SK-N-SH (cell line): ENCODE measurements at regions not wholly inside any gene's neighbourhood (a gene's known extent, or its start where the extent isn't known, plus 50 kb on each side); places are given as distances from the start of the nearest gene placed in this dataset.

ENCODE experiments used
- CTCF ChIA-PET: fragments of 300-600, 350-600 bp; formaldehyde crosslinking; extraction: SDS; loops from one replicate; lab custom pipeline; 2021; lab: Yijun Ruan, JAX
- POLR2A ChIA-PET: fragments of 350-600 bp; sonication (Branson Sonifier 250); formaldehyde crosslinking; extraction: SDS; loops from one replicate; lab custom pipeline; 2020; ENCODE audit warnings: antibody characterized with exemption, inconsistent platforms; lab: Yijun Ruan, JAX
- DNase-seq: peaks from one replicate; pipeline ENCODE4 v3.0.0; 2012
- H2AFZ ChIP-seq: fragments of 200-600 bp; sonication (generic); 2 replicates; pipeline ENCODE4 v1.8.1; 2016; ENCODE audit warnings: antibody characterized with exemption, mild to moderate bottlenecking, low read depth
- H3F3A ChIP-seq: fragments of 200-600 bp; sonication (generic); replicated peaks from 2 replicates; pipeline ENCODE3; 2016; ENCODE audit warnings: antibody characterized with exemption, mild to moderate bottlenecking; ENCODE audit not compliant: insufficient read depth
- H3K27ac ChIP-seq, 2 experiments: fragments of 200-500 bp in 1 of 2; fragments of 200-600 bp in 1 of 2; sonication (Bioruptor generic) in 1 of 2; sonication (generic), shearing (Covaris generic) in 1 of 2; 2 replicates each; pipeline versions ENCODE4 v1.5.1 to v1.6.1; 2014 to 2016; ENCODE audit warnings: low read depth in 2 of 2, inconsistent platforms in 1 of 2, low read length in 1 of 2, mild to moderate bottlenecking in 1 of 2, mixed read lengths in 1 of 2
- H3K27me3 ChIP-seq: fragments of 200-600 bp; sonication (generic), shearing (Covaris generic); 2 replicates; pipeline ENCODE4 v1.6.1; 2016; ENCODE audit warnings: mixed run types; ENCODE audit not compliant: insufficient read depth
- H3K36me3 ChIP-seq, 2 experiments: fragments of 200-500 bp in 1 of 2; fragments of 200-600 bp in 1 of 2; sonication (Bioruptor generic) in 1 of 2; sonication (generic) in 1 of 2; replicated peaks in 1 of 2; 2 replicates each; pipeline versions ENCODE3 to v1.5.1; 2014 to 2016; ENCODE audit warnings: low read length in 1 of 2, mild to moderate bottlenecking in 1 of 2; ENCODE audit not compliant: insufficient read depth in 2 of 2, control insufficient read depth in 1 of 2
- H3K4me1 ChIP-seq, 2 experiments: fragments of 200-500 bp in 1 of 2; fragments of 200-600 bp in 1 of 2; sonication (Bioruptor generic) in 1 of 2; sonication (generic), shearing (Covaris generic) in 1 of 2; 2 replicates each; pipeline versions ENCODE4 v1.5.1 to v1.6.1; 2014 to 2016; ENCODE audit warnings: low read depth in 1 of 2, low read length in 1 of 2, mixed run types in 1 of 2; ENCODE audit not compliant: insufficient read depth in 2 of 2, control insufficient read depth in 1 of 2
- H3K4me2 ChIP-seq: fragments of 200-600 bp; sonication (generic), shearing (Covaris generic); 2 replicates; pipeline ENCODE4 v1.6.1; 2017; ENCODE audit warnings: mixed run types
- H3K4me3 ChIP-seq, 2 experiments: fragments of 200-500 bp in 1 of 2; fragments of 200-600 bp in 1 of 2; sonication (Bioruptor generic) in 1 of 2; sonication (generic), shearing (Covaris generic) in 1 of 2; 2 replicates each; pipeline versions ENCODE4 v1.5.1 to v1.8.1; 2014 to 2016; ENCODE audit warnings: low read depth in 2 of 2, inconsistent platforms in 1 of 2, low read length in 1 of 2, mild to moderate bottlenecking in 1 of 2, mixed read lengths in 1 of 2, moderate library complexity in 1 of 2
- H3K79me2 ChIP-seq: fragments of 200-600 bp; sonication (generic); 2 replicates; pipeline ENCODE4 v1.8.1; 2017; ENCODE audit warnings: mild to moderate bottlenecking; ENCODE audit not compliant: insufficient read depth
- H3K9ac ChIP-seq: fragments of 200-600 bp; sonication (generic); 2 replicates; pipeline ENCODE4 v1.6.1; 2017; ENCODE audit warnings: mixed run types
- H3K9me2 ChIP-seq: fragments of 200-600 bp; sonication (generic); 2 replicates; pipeline ENCODE4 v1.6.1; 2017; ENCODE audit warnings: mixed run types
- H3K9me3 ChIP-seq: fragments of 200-600 bp; sonication (generic); 2 replicates; pipeline ENCODE4 v1.6.1; 2017; ENCODE audit warnings: mixed run types, mild to moderate bottlenecking, moderate library complexity
- H4K20me1 ChIP-seq: fragments of 200-600 bp; sonication (generic); 2 replicates; pipeline ENCODE4 v1.6.1; 2017; ENCODE audit warnings: mild to moderate bottlenecking, mixed run types; ENCODE audit not compliant: insufficient read depth
- CTCF ChIP-seq: fragments of 200-600 bp; sonication (generic); IDR thresholded peaks from 2 replicates; pipeline ENCODE4 v1.6.1; 2017; ENCODE audit warnings: antibody characterized with exemption, mild to moderate bottlenecking, moderate library complexity
- EZH2phosphoT487 ChIP-seq: fragments of 200-600 bp; sonication (generic); IDR thresholded peaks from 2 replicates; pipeline ENCODE4 v1.6.1; 2017; ENCODE audit warnings: low read depth, mixed run types, mild to moderate bottlenecking, antibody characterized with exemption, moderate library complexity, borderline replicate concordance
- FOSL2 ChIP-seq: IDR thresholded peaks from 2 replicates; pipeline ENCODE4 v1.4.0; 2012; ENCODE audit warnings: low read depth, mild to moderate bottlenecking, moderate library complexity, borderline replicate concordance
- FOXJ3 ChIP-seq: sonication (generic); formaldehyde crosslinking; IDR thresholded peaks from 2 replicates; pipeline ENCODE4 v1.5.1; 2020; ENCODE audit warnings: mild to moderate bottlenecking, missing genetic modification reagents
- FOXM1 ChIP-seq: IDR thresholded peaks from 2 replicates; pipeline ENCODE4 v1.4.0; 2012; ENCODE audit warnings: low read depth, mild to moderate bottlenecking
- GABPA ChIP-seq: IDR thresholded peaks from 2 replicates; pipeline ENCODE4 v1.4.0; 2012; ENCODE audit warnings: low read depth, mild to moderate bottlenecking
- GATA2 ChIP-seq: sonication (generic); formaldehyde crosslinking; IDR thresholded peaks from 2 replicates; pipeline ENCODE4 v1.5.0; 2020; ENCODE audit warnings: mild to moderate bottlenecking, missing genetic modification reagents
- IRF3 ChIP-seq: fragments of 150-350 bp; IDR thresholded peaks from 2 replicates; pipeline ENCODE4 v1.6.1; 2016; ENCODE audit warnings: mild to moderate bottlenecking, low read depth, low read length
- JUND ChIP-seq: IDR thresholded peaks from 2 replicates; pipeline ENCODE4 v1.4.0; 2012
- MXI1 ChIP-seq: IDR thresholded peaks from 2 replicates; pipeline ENCODE4 v1.6.1; 2012; ENCODE audit warnings: mild to moderate bottlenecking, low read depth, low read length, improper control_type of control experiment
- NFIC ChIP-seq: IDR thresholded peaks from 2 replicates; pipeline ENCODE4 v1.4.0; 2012; ENCODE audit warnings: borderline replicate concordance
- NRF1 ChIP-seq: IDR thresholded peaks from 2 replicates; pipeline ENCODE4 v1.6.1; 2012; ENCODE audit warnings: low read depth, mild to moderate bottlenecking, low read length
- PBX3 ChIP-seq: IDR thresholded peaks from 2 replicates; pipeline ENCODE4; 2012
- POLR2AphosphoS5 ChIP-seq: IDR thresholded peaks from 2 replicates; pipeline ENCODE4 v1.6.1; 2012; ENCODE audit warnings: low read depth, low read length
- RFX5 ChIP-seq: IDR thresholded peaks from 2 replicates; pipeline ENCODE4 v1.6.1; 2012; ENCODE audit warnings: mild to moderate bottlenecking, improper control_type of control experiment, low read length
- RXRA ChIP-seq: IDR thresholded peaks from 2 replicates; pipeline ENCODE4 v1.4.0; 2012; ENCODE audit warnings: low read depth, mild to moderate bottlenecking, borderline replicate concordance
- SIN3A ChIP-seq: IDR thresholded peaks from 2 replicates; pipeline ENCODE4 v1.6.1; 2012; ENCODE audit warnings: low read depth, mild to moderate bottlenecking, low read length, moderate library complexity, borderline replicate concordance
- TCF12 ChIP-seq: IDR thresholded peaks from 2 replicates; pipeline ENCODE4 v1.4.0; 2012
- TEAD4 ChIP-seq: IDR thresholded peaks from 2 replicates; pipeline ENCODE4 v1.4.0; 2012; ENCODE audit warnings: mild to moderate bottlenecking, borderline replicate concordance; ENCODE audit not compliant: insufficient read depth
- WGBS: methylation state at CpG from one replicate; pipeline ENCODE4 v1.1.6; 2017; ENCODE audit warnings: low lambda C conversion rate; 5-methylcytosine and 5-hydroxymethylcytosine counted together

- TF ChIP-seq POLR2AphosphoS5, result no peak
- no peak for TF ChIP-seq EZH2phosphoT487
These were observed 346.6 kb upstream of the SLITRK5 start (continued) for GRCh38 chr13:87324558-87324957.

GRCh38 chr13:87331178-87331577 is 340.0 kb upstream of the SLITRK5 start:
- ChIA-PET CTCF (interaction anchor here (0.5 to 1.0 kb wide), 2 partner anchors 57 to 75 kb away, joined by 3 read pairs; no protein-coding TSS in a partner anchor), POLR2A (no interaction called here)
- Histone ChIP-seq H4K20me1 (no peaks in the 10 kb centered on the region), H3K27ac (no peak overlapping the region), H3K4me3 (no peak overlapping the region), H3K9me3 (no peaks in the 10 kb centered on the region), H3K9ac (no peak overlapping the region), H3K36me3 (no peaks in the 10 kb centered on the region), H2AFZ (no peak overlapping the region), H3F3A (no peaks in the 10 kb centered on the region), H3K27me3 (no peaks in the 10 kb centered on the region), H3K79me2 (no peaks in the 10 kb centered on the region), H3K9me2 (no peaks in the 10 kb centered on the region), H3K4me2 (no peak overlapping the region), H3K4me1 (no peaks in the 10 kb centered on the region)
- WGBS, result 6% methylated on average over 3 of the region's 3 CpGs
- no peak for TF ChIP-seq NFIC
- TF ChIP-seq FOXM1, result no peak
- TF ChIP-seq TEAD4, result no peak
- no peak for TF ChIP-seq IRF3
- TF ChIP-seq CTCF, result no peak
- no peak for TF ChIP-seq RFX5
- no peak for DNase-seq

GRCh38 chr13:87333599-87333998 is 337.6 kb upstream of the SLITRK5 start:
- no peaks in the 10 kb centered on the region for H3F3A ChIP-seq
- 17% methylated on average over 5 of the region's 5 CpGs for WGBS
- H3K9ac ChIP-seq, result no peak overlapping the region
- H3K36me3 ChIP-seq, result no peaks in the 10 kb centered on the region
- CTCF ChIA-PET, result no interaction called here
- H3K4me1 ChIP-seq, result no peaks in the 10 kb centered on the region
- no peaks in the 10 kb centered on the region for H3K9me3 ChIP-seq
- no peak overlapping the region for H3K4me3 ChIP-seq
- no peak for DNase-seq
- H3K4me2 ChIP-seq, result no peak overlapping the region
- H2AFZ ChIP-seq, result no peak overlapping the region
- no peaks in the 10 kb centered on the region for H3K27me3 ChIP-seq
- H3K27ac ChIP-seq, result no peak overlapping the region
- TF ChIP-seq NRF1 (no peak), RXRA (no peak), GATA2 (CRISPR knock-in tag) (no peak), EZH2phosphoT487 (no peak), RFX5 (no peak), FOSL2 (no peak), PBX3 (no peak), IRF3 (no peak), FOXJ3 (CRISPR knock-in tag) (no peak), JUND (no peak), GABPA (no peak), TEAD4 (no peak), MXI1 (no peak), SIN3A (no peak), CTCF (no peak), TCF12 (no peak), POLR2AphosphoS5 (no peak)
- no peaks in the 10 kb centered on the region for H3K79me2 ChIP-seq
- H4K20me1 ChIP-seq, result no peaks in the 10 kb centered on the region
- POLR2A ChIA-PET, result no interaction called here
- no peaks in the 10 kb centered on the region for H3K9me2 ChIP-seq
